GM12878 (cell line): ENCODE measurements at regions not wholly inside any gene's neighbourhood (a gene's known extent, or its start where the extent isn't known, plus 50 kb on each side); places are given as distances from the start of the nearest gene placed in this dataset.

Experiments used
- ATAC-seq: fragments of 200-7000 bp; cut with Tn5 transposase; 3 replicates; pipeline ENCODE4 v1.9.1; 2020; ENCODE audit warnings: mild to moderate bottlenecking, moderate library complexity
- BruUV-seq: library from RNA; stranded (reverse); fragments of 400-500 nt; replicated peaks from 2 replicates; lab custom pipeline; 2021; lab: Mats Ljungman, UMichigan
- CTCF ChIA-PET: fragments of 300-600 bp; sonication (Branson Sonifier 250); formaldehyde crosslinking; extraction: SDS; loops from one replicate; lab custom pipeline; 2021; ENCODE audit warnings: inconsistent platforms; lab: Yijun Ruan, JAX
- POLR2A ChIA-PET: fragments of 350-600 bp; formaldehyde crosslinking; extraction: SDS; loops from one replicate; lab custom pipeline; 2021; ENCODE audit warnings: inconsistent platforms; lab: Charles Lee
- RAD21 ChIA-PET: fragments of 300-600 bp; sonication (Branson Sonifier 250); formaldehyde crosslinking; loops from one replicate; lab custom pipeline; 2023; ENCODE audit warnings: antibody characterized with exemption; ENCODE audit not compliant: unreplicated experiment; lab: Charles Lee
- SMC1A ChIA-PET: fragments of 300-600 bp; sonication (Branson Sonifier 250); formaldehyde crosslinking; loops from one replicate; lab custom pipeline; 2023; ENCODE audit not compliant: unreplicated experiment, uncharacterized antibody; lab: Charles Lee
- DNase-seq: peaks from one replicate; pipeline ENCODE4 v3.0.0-alpha.2; 2011; ENCODE audit warnings: low read depth, low spot score
- FAIRE-seq: peaks from 3 replicates; lab custom pipeline; 2011; peaks lifted over from hg19 to GRCh38; lab: Jason Lieb, UNC
- H2AFZ ChIP-seq: 2 replicates; pipeline ENCODE4 v1.6.0; 2011; ENCODE audit warnings: low read depth, low read length, control low read depth; ENCODE audit not compliant: control insufficient read depth
- H3K27ac ChIP-seq: 2 replicates; pipeline ENCODE4 v1.5.1; 2011; ENCODE audit warnings: control low read depth; ENCODE audit not compliant: control insufficient read depth, insufficient read depth
- H3K27me3 ChIP-seq, 2 experiments: replicated peaks in 1 of 2; 2 replicates each; pipeline versions ENCODE4 v1.6.0 to v1.6.1; 2011; ENCODE audit warnings: low read length in 1 of 2; ENCODE audit not compliant: control insufficient read depth in 2 of 2, insufficient read depth in 2 of 2
- H3K36me3 ChIP-seq, 2 experiments: 2 replicates each; pipeline ENCODE4 v1.5.1; 2011; ENCODE audit warnings: low read length in 1 of 2; ENCODE audit not compliant: control insufficient read depth in 2 of 2, insufficient read depth in 2 of 2
- H3K4me1 ChIP-seq: 2 replicates; pipeline ENCODE4 v1.6.1; 2011; ENCODE audit warnings: mild to moderate bottlenecking, low read length, moderate library complexity, mixed read lengths; ENCODE audit not compliant: control insufficient read depth, insufficient read depth
- H3K4me2 ChIP-seq: 2 replicates; pipeline ENCODE4 v1.6.0; 2011; ENCODE audit warnings: control low read depth; ENCODE audit not compliant: control insufficient read depth, insufficient read depth
- H3K4me3 ChIP-seq: fragments of 200-600 bp; sonication (generic); 2 replicates; pipeline ENCODE4 v1.5.1; 2016
- H3K79me2 ChIP-seq: 2 replicates; pipeline ENCODE4 v1.6.0; 2011; ENCODE audit warnings: low read length; ENCODE audit not compliant: control insufficient read depth, insufficient read depth
- H3K9ac ChIP-seq: 2 replicates; pipeline ENCODE4 v1.8.0; 2011; ENCODE audit warnings: low read length, control low read depth, mixed read lengths; ENCODE audit not compliant: control insufficient read depth, insufficient read depth
- H3K9me3 ChIP-seq: replicated peaks from 3 replicates; pipeline ENCODE4 v1.5.1; 2011; ENCODE audit warnings: mild to moderate bottlenecking, low read length; ENCODE audit not compliant: control insufficient read depth, insufficient read depth
- H4K20me1 ChIP-seq: 2 replicates; pipeline ENCODE4 v1.6.0; 2011; ENCODE audit not compliant: control insufficient read depth, insufficient read depth
- CREB1 ChIP-seq: IDR thresholded peaks from 2 replicates; pipeline ENCODE4 v1.6.1; 2012; ENCODE audit warnings: low read depth, mild to moderate bottlenecking, inconsistent platforms
- EED ChIP-seq: sonication (generic); IDR thresholded peaks from 2 replicates; pipeline ENCODE4 v1.6.1; 2016; ENCODE audit warnings: antibody characterized with exemption, low read depth
- ESRRA ChIP-seq: IDR thresholded peaks from 2 replicates; pipeline ENCODE4 v1.6.1; 2012; ENCODE audit warnings: mild to moderate bottlenecking, low read length, improper control_type of control experiment
- ETV6 ChIP-seq, 2 experiments: fragments of 450-650 bp in 1 of 2; IDR thresholded peaks in 1 of 2; conservative IDR thresholded peaks in 1 of 2; 2 replicates each; pipeline ENCODE4 v1.6.1; 2014; ENCODE audit warnings: antibody characterized with exemption in 1 of 2, borderline replicate concordance in 1 of 2, low read depth in 1 of 2, mild to moderate bottlenecking in 1 of 2, moderate library complexity in 1 of 2
- EZH2 ChIP-seq: IDR thresholded peaks from 2 replicates; pipeline ENCODE4 v1.6.1; 2012; ENCODE audit warnings: low read depth, mild to moderate bottlenecking, control low read depth, inconsistent platforms, low read length, borderline replicate concordance; ENCODE audit not compliant: control insufficient read depth
- IKZF2 ChIP-seq, 2 experiments: fragments of 450-650 bp; IDR thresholded peaks; 2 replicates each; pipeline ENCODE4 v1.6.1; 2017; ENCODE audit warnings: mild to moderate bottlenecking in 2 of 2, moderate library complexity in 2 of 2
- MTA2 ChIP-seq: fragments of 450-650 bp; IDR thresholded peaks from 2 replicates; pipeline ENCODE4 v1.6.1; 2016; ENCODE audit warnings: low read depth, mild to moderate bottlenecking, moderate library complexity
- PAX8 ChIP-seq: fragments of 450-650 bp; IDR thresholded peaks from 2 replicates; pipeline ENCODE4 v1.6.1; 2017; ENCODE audit warnings: mild to moderate bottlenecking, moderate library complexity
- SIX5 ChIP-seq: IDR thresholded peaks from 2 replicates; pipeline ENCODE4 v1.6.1; 2011; ENCODE audit warnings: mild to moderate bottlenecking, low read depth, low read length, moderate library complexity; ENCODE audit not compliant: severe bottlenecking
- SMC3 ChIP-seq: IDR thresholded peaks from 2 replicates; pipeline ENCODE4 v1.6.1; 2011; ENCODE audit warnings: low read length, improper control_type of control experiment, borderline replicate concordance
- ZNF274 ChIP-seq: IDR thresholded peaks from one replicate; pipeline ENCODE4 v1.8.0; 2011; ENCODE audit not compliant: insufficient read length, insufficient read depth
- ZZZ3 ChIP-seq: IDR thresholded peaks from 2 replicates; pipeline ENCODE4 v1.6.1; 2011; ENCODE audit warnings: low read depth; ENCODE audit not compliant: control insufficient read depth, insufficient read length
- WGBS: methylation state at CpG from one replicate; pipeline ENCODE4 v1.1.6; 2016; ENCODE audit warnings: low lambda C conversion rate; ENCODE audit not compliant: insufficient replicate concordance, insufficient coverage; ENCODE audit errors: missing lambda C conversion rate; 5-methylcytosine and 5-hydroxymethylcytosine counted together
- in situ Hi-C: fragments of 300-500 bp; cut with MboI; formaldehyde crosslinking; loops from 9 replicates; pipeline ENCODE4 v1.14.3; 2018; ENCODE audit warnings: mixed read lengths
- intact Hi-C: fragments of 100-400 bp; cut with micrococcal nuclease; formaldehyde crosslinking; loops from one replicate; pipeline ENCODE4 v1.14.2; 2022; ENCODE audit not compliant: unreplicated experiment
- TF ChIP-seq, protein P1 (sequence below): IDR thresholded peaks from 2 replicates; pipeline ENCODE4 v1.6.1; 2011; ENCODE audit warnings: mild to moderate bottlenecking, low read depth, low read length, moderate library complexity; ENCODE audit not compliant: insufficient replicate concordance
- TF ChIP-seq, protein P2 (sequence below): fragments of 450-650 bp; IDR thresholded peaks from 2 replicates; pipeline ENCODE4 v1.6.1; 2014; ENCODE audit warnings: mild to moderate bottlenecking
- TF ChIP-seq, protein P3 (sequence below): fragments of 450-650 bp; formaldehyde crosslinking; IDR thresholded peaks from 2 replicates; pipeline ENCODE4 v1.4.0; 2022; ENCODE audit warnings: mild to moderate bottlenecking, moderate library complexity
- TF ChIP-seq, protein P4 (sequence below): IDR thresholded peaks from 2 replicates; pipeline ENCODE4 v1.6.1; 2012; ENCODE audit warnings: low read depth, low read length, improper control_type of control experiment

DNA sequence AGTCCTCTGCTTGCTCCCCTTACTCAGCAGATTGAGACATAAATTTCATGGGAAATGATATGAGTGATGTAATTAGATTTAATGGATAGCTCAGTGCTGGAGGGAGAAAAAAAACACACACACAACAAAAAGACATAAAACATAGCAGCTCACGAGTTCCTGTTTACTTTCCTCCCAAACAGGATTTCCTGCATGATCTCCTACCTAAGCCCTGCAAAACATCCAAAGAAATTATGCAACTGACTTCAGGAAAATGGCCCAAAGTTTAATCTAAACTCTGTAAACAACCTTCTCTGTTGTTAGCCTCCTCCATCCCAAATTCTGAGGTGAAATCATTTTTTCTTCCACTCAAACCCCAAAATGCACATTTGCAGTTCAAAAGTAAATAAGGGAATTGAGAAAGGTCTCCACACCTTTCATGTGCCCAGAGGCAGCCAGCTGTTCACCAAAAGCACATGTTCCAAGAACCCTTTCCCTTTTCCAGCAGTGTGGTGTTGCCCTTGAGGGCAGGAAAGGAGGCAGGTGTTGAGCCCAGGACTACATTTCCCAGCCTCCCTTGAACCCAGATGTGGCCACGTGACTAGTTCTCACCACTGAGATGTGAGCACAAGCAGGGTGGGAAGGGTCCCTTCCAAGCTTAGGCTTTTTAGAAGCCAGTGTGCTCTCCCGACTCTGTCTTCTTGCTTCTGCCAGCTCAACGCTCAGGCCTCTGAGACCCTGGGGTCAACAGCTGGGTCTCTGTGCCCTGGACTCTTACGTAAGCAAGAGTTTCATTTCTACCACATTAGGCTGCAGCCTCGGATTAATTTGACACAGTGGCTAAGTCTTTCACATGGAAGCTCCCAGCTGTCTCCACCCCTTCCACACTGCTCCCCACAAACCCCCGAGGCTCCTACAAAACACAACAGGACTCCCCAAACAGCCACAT is 301.2 kb downstream of the CTTN start (continued):
- TF ChIP-seq, protein P1, sequence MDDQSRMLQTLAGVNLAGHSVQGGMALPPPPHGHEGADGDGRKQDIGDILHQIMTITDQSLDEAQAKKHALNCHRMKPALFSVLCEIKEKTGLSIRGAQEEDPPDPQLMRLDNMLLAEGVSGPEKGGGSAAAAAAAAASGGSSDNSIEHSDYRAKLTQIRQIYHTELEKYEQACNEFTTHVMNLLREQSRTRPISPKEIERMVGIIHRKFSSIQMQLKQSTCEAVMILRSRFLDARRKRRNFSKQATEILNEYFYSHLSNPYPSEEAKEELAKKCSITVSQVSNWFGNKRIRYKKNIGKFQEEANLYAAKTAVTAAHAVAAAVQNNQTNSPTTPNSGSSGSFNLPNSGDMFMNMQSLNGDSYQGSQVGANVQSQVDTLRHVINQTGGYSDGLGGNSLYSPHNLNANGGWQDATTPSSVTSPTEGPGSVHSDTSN = no peak

DNA sequence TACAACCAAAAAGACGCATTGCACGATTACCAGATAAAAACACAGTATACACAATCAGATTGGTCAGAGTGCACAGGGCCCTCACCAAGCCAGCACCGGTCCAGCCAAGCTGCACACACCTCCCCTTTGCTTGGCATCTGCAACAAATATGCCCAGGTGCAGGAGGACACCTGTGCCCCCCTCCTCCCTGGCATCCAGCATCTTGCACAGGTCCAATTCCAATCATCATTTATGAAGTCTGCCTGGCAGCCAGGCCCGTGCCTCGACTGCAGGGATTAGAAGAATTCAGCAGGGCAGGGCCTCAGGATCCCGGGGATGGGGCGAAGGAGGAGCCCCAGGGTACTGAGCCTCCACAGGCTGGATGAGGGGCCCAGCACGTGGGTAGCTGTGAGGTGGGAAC is 302.1 kb downstream of the CTTN start:
- Histone ChIP-seq H3K9me3 (no peaks in the 10 kb centered on the region; the same call in 2 of the 3 replicates), H3K9ac (no peak overlapping the region), H3K27me3 (no peaks in the 10 kb centered on the region), H3K36me3 (no peaks in the 10 kb centered on the region), H3K4me3 (no peak overlapping the region), H4K20me1 (no peaks in the 10 kb centered on the region; the same call in 1 of the 2 replicates), H3K79me2 (no peaks in the 10 kb centered on the region), H2AFZ (no peak overlapping the region), H3K4me1 (no peaks in the 10 kb centered on the region), H3K4me2 (no peak overlapping the region), H3K27ac (no peak overlapping the region)
- intact Hi-C loops (no loop called here), in situ Hi-C loops (no loop called here)
- POLR2A ChIA-PET = no interaction called here
- CTCF ChIA-PET = no interaction called here
- 19% methylated on average over 8 of the region's 8 CpGs for WGBS
- ATAC-seq = no peak
- SMC1A ChIA-PET = no interaction called here
- BruUV-seq = no TSS peak
- no peak for DNase-seq
- RAD21 ChIA-PET = no interaction called here
- no peak for FAIRE-seq
- TF ChIP-seq MTA2 = no peak
- TF ChIP-seq, protein P2, sequence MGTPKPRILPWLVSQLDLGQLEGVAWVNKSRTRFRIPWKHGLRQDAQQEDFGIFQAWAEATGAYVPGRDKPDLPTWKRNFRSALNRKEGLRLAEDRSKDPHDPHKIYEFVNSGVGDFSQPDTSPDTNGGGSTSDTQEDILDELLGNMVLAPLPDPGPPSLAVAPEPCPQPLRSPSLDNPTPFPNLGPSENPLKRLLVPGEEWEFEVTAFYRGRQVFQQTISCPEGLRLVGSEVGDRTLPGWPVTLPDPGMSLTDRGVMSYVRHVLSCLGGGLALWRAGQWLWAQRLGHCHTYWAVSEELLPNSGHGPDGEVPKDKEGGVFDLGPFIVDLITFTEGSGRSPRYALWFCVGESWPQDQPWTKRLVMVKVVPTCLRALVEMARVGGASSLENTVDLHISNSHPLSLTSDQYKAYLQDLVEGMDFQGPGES = no peak
- TF ChIP-seq ESRRA = no peak
- no peak for TF ChIP-seq ZNF274
- TF ChIP-seq, protein P3, sequence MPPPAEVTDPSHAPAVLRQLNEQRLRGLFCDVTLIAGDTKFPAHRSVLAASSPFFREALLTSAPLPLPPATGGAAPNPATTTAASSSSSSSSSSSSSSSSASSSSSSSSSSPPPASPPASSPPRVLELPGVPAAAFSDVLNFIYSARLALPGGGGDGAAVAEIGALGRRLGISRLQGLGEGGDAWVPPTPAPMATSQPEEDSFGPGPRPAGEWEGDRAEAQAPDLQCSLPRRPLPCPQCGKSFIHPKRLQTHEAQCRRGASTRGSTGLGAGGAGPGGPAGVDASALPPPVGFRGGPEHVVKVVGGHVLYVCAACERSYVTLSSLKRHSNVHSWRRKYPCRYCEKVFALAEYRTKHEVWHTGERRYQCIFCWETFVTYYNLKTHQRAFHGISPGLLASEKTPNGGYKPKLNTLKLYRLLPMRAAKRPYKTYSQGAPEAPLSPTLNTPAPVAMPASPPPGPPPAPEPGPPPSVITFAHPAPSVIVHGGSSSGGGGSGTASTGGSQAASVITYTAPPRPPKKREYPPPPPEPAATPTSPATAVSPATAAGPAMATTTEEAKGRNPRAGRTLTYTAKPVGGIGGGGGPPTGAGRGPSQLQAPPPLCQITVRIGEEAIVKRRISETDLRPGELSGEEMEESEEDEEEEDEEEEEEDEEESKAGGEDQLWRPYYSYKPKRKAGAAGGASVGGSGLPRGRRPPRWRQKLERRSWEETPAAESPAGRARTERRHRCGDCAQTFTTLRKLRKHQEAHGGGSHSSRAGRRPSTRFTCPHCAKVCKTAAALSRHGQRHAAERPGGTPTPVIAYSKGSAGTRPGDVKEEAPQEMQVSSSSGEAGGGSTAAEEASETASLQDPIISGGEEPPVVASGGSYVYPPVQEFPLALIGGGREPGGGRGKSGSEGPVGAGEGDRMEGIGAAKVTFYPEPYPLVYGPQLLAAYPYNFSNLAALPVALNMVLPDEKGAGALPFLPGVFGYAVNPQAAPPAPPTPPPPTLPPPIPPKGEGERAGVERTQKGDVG (CRISPR knock-in tag) = no peak
- TF ChIP-seq, protein P4, sequence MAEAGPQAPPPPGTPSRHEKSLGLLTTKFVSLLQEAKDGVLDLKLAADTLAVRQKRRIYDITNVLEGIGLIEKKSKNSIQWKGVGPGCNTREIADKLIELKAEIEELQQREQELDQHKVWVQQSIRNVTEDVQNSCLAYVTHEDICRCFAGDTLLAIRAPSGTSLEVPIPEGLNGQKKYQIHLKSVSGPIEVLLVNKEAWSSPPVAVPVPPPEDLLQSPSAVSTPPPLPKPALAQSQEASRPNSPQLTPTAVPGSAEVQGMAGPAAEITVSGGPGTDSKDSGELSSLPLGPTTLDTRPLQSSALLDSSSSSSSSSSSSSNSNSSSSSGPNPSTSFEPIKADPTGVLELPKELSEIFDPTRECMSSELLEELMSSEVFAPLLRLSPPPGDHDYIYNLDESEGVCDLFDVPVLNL = no peak
- TF ChIP-seq SIX5 = no peak
- no peak for TF ChIP-seq PAX8
- no peak for TF ChIP-seq IKZF2 (IDR thresholded peaks at IDR 0.05)
- no peak for TF ChIP-seq ETV6 (conservative IDR thresholded peaks at IDR 0.05 in 1 of 2, IDR thresholded peaks at IDR 0.05 in 1 of 2; ENCODE audit: borderline replicate concordance in 1 of 2, low read depth in 1 of 2)
- no peak for TF ChIP-seq SMC3
- no peak for TF ChIP-seq CREB1
- TF ChIP-seq ZZZ3 = no peak
- TF ChIP-seq EED = no peak
- TF ChIP-seq EZH2 = no peak
